Stomach (tissue), 4 donors: ENCODE measurements at regions not wholly inside any gene's neighbourhood (a gene's known extent, or its start where the extent isn't known, plus 50 kb on each side); places are given as distances from the start of the nearest gene placed in this dataset.

ENCODE experiments used
- EP300 ChIP-seq: sonication (generic); formaldehyde crosslinking; IDR thresholded peaks from one replicate; pipeline ENCODE4 v1.6.1; 2017; ENCODE audit warnings: antibody characterized with exemption
- POLR2A ChIP-seq, 4 donors: fragments of 450-650 bp; IDR thresholded peaks; one replicate each; pipeline ENCODE4 v1.6.1; 2016; ENCODE audit warnings: antibody characterized with exemption in 4 of 4, control low read depth in 2 of 4, mild to moderate bottlenecking in 1 of 4, moderate library complexity in 1 of 4
- POLR2AphosphoS5 ChIP-seq, 3 donors: sonication (generic); formaldehyde crosslinking; IDR thresholded peaks; one replicate each; pipeline ENCODE4 v1.6.1; 2016; ENCODE audit warnings: antibody characterized with exemption in 3 of 3
- TF ChIP-seq, protein P1 (sequence below), 7 experiments: fragments of 450-650 bp in 4 of 7; fragments of 200-600 bp in 3 of 7; sonication (generic) in 3 of 7; IDR thresholded peaks; one replicate each; pipeline ENCODE4 v1.5.1; 2016 to 2019; ENCODE audit warnings: antibody characterized with exemption in 7 of 7, control low read depth in 2 of 7, mild to moderate bottlenecking in 1 of 7

DNA sequence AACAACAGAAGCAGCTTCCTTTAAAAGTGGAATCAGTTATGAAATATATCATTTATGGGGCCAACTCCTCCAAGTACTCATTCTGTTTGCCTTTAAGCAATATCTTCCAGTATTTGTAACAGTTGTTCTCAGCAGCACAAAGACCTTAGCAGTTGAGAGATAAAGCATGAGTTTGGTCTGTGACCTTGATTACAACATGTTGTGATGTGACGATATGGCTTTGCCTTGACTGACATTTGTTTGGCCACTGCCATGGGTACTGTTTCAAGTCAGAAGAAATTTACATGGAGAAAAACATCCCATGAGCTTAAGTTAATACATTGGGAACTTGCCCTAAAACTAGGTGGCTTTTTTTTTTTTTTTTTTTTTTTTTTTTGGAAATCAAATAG, 175.1 kb upstream of the KBTBD8 start:
- TF ChIP-seq, protein P1, sequence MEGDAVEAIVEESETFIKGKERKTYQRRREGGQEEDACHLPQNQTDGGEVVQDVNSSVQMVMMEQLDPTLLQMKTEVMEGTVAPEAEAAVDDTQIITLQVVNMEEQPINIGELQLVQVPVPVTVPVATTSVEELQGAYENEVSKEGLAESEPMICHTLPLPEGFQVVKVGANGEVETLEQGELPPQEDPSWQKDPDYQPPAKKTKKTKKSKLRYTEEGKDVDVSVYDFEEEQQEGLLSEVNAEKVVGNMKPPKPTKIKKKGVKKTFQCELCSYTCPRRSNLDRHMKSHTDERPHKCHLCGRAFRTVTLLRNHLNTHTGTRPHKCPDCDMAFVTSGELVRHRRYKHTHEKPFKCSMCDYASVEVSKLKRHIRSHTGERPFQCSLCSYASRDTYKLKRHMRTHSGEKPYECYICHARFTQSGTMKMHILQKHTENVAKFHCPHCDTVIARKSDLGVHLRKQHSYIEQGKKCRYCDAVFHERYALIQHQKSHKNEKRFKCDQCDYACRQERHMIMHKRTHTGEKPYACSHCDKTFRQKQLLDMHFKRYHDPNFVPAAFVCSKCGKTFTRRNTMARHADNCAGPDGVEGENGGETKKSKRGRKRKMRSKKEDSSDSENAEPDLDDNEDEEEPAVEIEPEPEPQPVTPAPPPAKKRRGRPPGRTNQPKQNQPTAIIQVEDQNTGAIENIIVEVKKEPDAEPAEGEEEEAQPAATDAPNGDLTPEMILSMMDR (IDR thresholded peaks at IDR 0.05): no peak
- no peak for TF ChIP-seq POLR2A (IDR thresholded peaks at IDR 0.05)
- TF ChIP-seq EP300: no peak
- TF ChIP-seq POLR2AphosphoS5 (IDR thresholded peaks at IDR 0.05): peak in 2 of 3 donors; percentile 58 to 69
